HCT116 (cell line): ENCODE measurements at regions not wholly inside any gene's neighbourhood (a gene's known extent, or its start where the extent isn't known, plus 50 kb on each side); places are given as distances from the start of the nearest gene placed in this dataset.

Source experiments
- ATAC-seq: fragments of 200-7000 bp; cut with Tn5 transposase; 2 replicates; pipeline ENCODE4 v1.9.1; 2020; ENCODE audit warnings: mild to moderate bottlenecking, moderate library complexity
- BruUV-seq: library from RNA; stranded (reverse); fragments of 400-500 nt; replicated peaks from 2 replicates; lab custom pipeline; 2021; lab: Mats Ljungman, UMichigan
- CTCF ChIA-PET: fragments of 300-600 bp; sonication (Branson Sonifier 250); formaldehyde crosslinking; loops from one replicate; lab custom pipeline; 2021; ENCODE audit warnings: antibody characterized with exemption; lab: Charles Lee
- POLR2A ChIA-PET: fragments of 300-600, 350-600 bp; sonication (Branson Sonifier 250); formaldehyde crosslinking; loops from one replicate; lab custom pipeline; 2021; ENCODE audit warnings: antibody characterized with exemption; lab: Charles Lee
- RAD21 ChIA-PET, 2 experiments: fragments of 300-600 bp; sonication (Branson Sonifier 250); formaldehyde crosslinking; loops; one replicate each; lab custom pipeline; 2023; ENCODE audit warnings: low total read pairs in 2 of 2; ENCODE audit not compliant: uncharacterized antibody in 2 of 2, unreplicated experiment in 2 of 2, low non-redundant PET in 1 of 2; lab: Charles Lee
- DNase-seq: peaks from one replicate; pipeline ENCODE4 v3.0.0-alpha.2; 2010; ENCODE audit warnings: low read depth, low spot score
- H2AFZ ChIP-seq: fragments of 200-600 bp; shearing (Covaris generic), sonication (generic); 2 replicates; pipeline ENCODE4 v1.6.1; 2017; ENCODE audit warnings: low read depth, mixed run types, mixed read lengths, antibody characterized with exemption, low read length; ENCODE audit not compliant: poor library complexity, severe bottlenecking
- H3K27ac ChIP-seq: 2 replicates; pipeline ENCODE4 v1.5.1; 2012; ENCODE audit warnings: low read depth, low read length
- H3K27me3 ChIP-seq: fragments of 200-600 bp; sonication (generic); 2 replicates; pipeline ENCODE4 v1.6.1; 2016; ENCODE audit warnings: mixed run types, low read length, mixed read lengths; ENCODE audit not compliant: insufficient read depth
- H3K36me3 ChIP-seq, 2 experiments: fragments of 200-500 bp in 1 of 2; fragments of 200-600 bp in 1 of 2; sonication (Bioruptor generic) in 1 of 2; sonication (generic) in 1 of 2; 2 replicates each; pipeline versions ENCODE4 v1.5.1 to v1.6.1; 2014 to 2016; ENCODE audit warnings: low read length in 2 of 2, inconsistent platforms in 1 of 2, mixed read lengths in 1 of 2, mixed run types in 1 of 2; ENCODE audit not compliant: insufficient read depth in 2 of 2, control insufficient read depth in 1 of 2
- H3K4me1 ChIP-seq, 2 experiments: fragments of 200-600 bp in 1 of 2; sonication (generic) in 1 of 2; 2 replicates each; pipeline versions ENCODE4 v1.5.1 to v1.6.1; 2012 to 2017; ENCODE audit warnings: low read length in 2 of 2, inconsistent platforms in 1 of 2, mild to moderate bottlenecking in 1 of 2, mixed read lengths in 1 of 2, mixed run types in 1 of 2, moderate library complexity in 1 of 2; ENCODE audit not compliant: insufficient read depth in 2 of 2, control insufficient read depth in 1 of 2
- H3K4me2 ChIP-seq: fragments of 200-600 bp; sonication (generic); 2 replicates; pipeline ENCODE4 v1.6.1; 2017; ENCODE audit warnings: mixed run types, low read length, mixed read lengths
- H3K4me3 ChIP-seq, 2 experiments: fragments of 200-600 bp in 1 of 2; sonication (generic) in 1 of 2; replicated peaks in 1 of 2; 2 replicates each; pipeline ENCODE4 v1.5.1; 2011 to 2016; ENCODE audit warnings: low read length in 2 of 2, control low read depth in 1 of 2, low read depth in 1 of 2, mild to moderate bottlenecking in 1 of 2, mixed read lengths in 1 of 2, mixed run types in 1 of 2
- H3K79me2 ChIP-seq: fragments of 200-600 bp; sonication (generic); 2 replicates; pipeline ENCODE4 v1.6.1; 2017; ENCODE audit warnings: mild to moderate bottlenecking, mixed run types, low read length, moderate library complexity, mixed read lengths; ENCODE audit not compliant: insufficient read depth
- H3K9ac ChIP-seq: fragments of 200-600 bp; sonication (generic); 2 replicates; pipeline ENCODE4 v1.6.1; 2016; ENCODE audit warnings: low read length, mixed read lengths
- H3K9me2 ChIP-seq: fragments of 200-600 bp; sonication (generic), shearing (Covaris generic); 2 replicates; pipeline ENCODE4 v1.6.1; 2017; ENCODE audit warnings: mixed run types, mild to moderate bottlenecking, moderate library complexity; ENCODE audit not compliant: insufficient read depth
- H3K9me3 ChIP-seq, 2 experiments: fragments of 200-500 bp in 1 of 2; fragments of 200-600 bp in 1 of 2; sonication (Bioruptor generic) in 1 of 2; sonication (generic) in 1 of 2; 2 replicates each; pipeline ENCODE4 v1.6.1; 2014 to 2017; ENCODE audit warnings: low read length in 2 of 2, mixed read lengths in 2 of 2, inconsistent platforms in 1 of 2, low read depth in 1 of 2, mild to moderate bottlenecking in 1 of 2, mixed run types in 1 of 2, moderate library complexity in 1 of 2; ENCODE audit not compliant: control insufficient read depth in 1 of 2, insufficient read depth in 1 of 2
- H4K20me1 ChIP-seq: fragments of 200-600 bp; sonication (generic), shearing (Covaris generic); 2 replicates; pipeline ENCODE4 v1.6.1; 2017; ENCODE audit warnings: mixed run types, mild to moderate bottlenecking, moderate library complexity; ENCODE audit not compliant: insufficient read depth
- ATF3 ChIP-seq: IDR thresholded peaks from 2 replicates; pipeline ENCODE4 v1.6.1; 2012
- CBX3 ChIP-seq: IDR thresholded peaks from 2 replicates; pipeline ENCODE4 v1.6.1; 2012; ENCODE audit warnings: low read depth
- CEBPB ChIP-seq: IDR thresholded peaks from 2 replicates; pipeline ENCODE4 v1.6.1; 2012; ENCODE audit warnings: low read depth
- CTCF ChIP-seq, 3 experiments: fragments of 200-600 bp in 1 of 3; sonication (generic) in 1 of 3; IDR thresholded peaks in 2 of 3; conservative IDR thresholded peaks in 1 of 3; 2 replicates each; pipeline ENCODE4 v1.5.1; 2012 to 2017; ENCODE audit warnings: low read depth in 2 of 3, low read length in 2 of 3, antibody characterized with exemption in 1 of 3, borderline replicate concordance in 1 of 3, control low read depth in 1 of 3, mild to moderate bottlenecking in 1 of 3, mixed read lengths in 1 of 3, mixed run types in 1 of 3, moderate library complexity in 1 of 3; ENCODE audit not compliant: insufficient read depth in 1 of 3
- ELF1 ChIP-seq: IDR thresholded peaks from 2 replicates; pipeline ENCODE4 v1.6.1; 2012; ENCODE audit warnings: low read depth, borderline replicate concordance
- EZH2 ChIP-seq: fragments of 200-600 bp; sonication (generic); IDR thresholded peaks from 2 replicates; pipeline ENCODE4 v1.6.1; 2017; ENCODE audit warnings: antibody characterized with exemption, mixed run types
- FOSL1 ChIP-seq: IDR thresholded peaks from 2 replicates; pipeline ENCODE4 v1.6.1; 2012; ENCODE audit warnings: low read depth
- JUND ChIP-seq: IDR thresholded peaks from 2 replicates; pipeline ENCODE4 v1.6.1; 2012
- REST ChIP-seq: IDR thresholded peaks from 2 replicates; pipeline ENCODE4 v1.6.1; 2012; ENCODE audit warnings: low read depth
- SIN3A ChIP-seq: IDR thresholded peaks from 2 replicates; pipeline ENCODE4 v1.6.1; 2012; ENCODE audit warnings: low read depth
- SP1 ChIP-seq: IDR thresholded peaks from 2 replicates; pipeline ENCODE4 v1.6.1; 2012; ENCODE audit warnings: low read depth
- SRF ChIP-seq: IDR thresholded peaks from 2 replicates; pipeline ENCODE4 v1.6.1; 2012; ENCODE audit warnings: low read depth
- ZBTB33 ChIP-seq: IDR thresholded peaks from 2 replicates; pipeline ENCODE4 v1.6.1; 2011; ENCODE audit warnings: mild to moderate bottlenecking, low read length, moderate library complexity; ENCODE audit not compliant: insufficient replicate concordance; ENCODE audit errors: extremely low read depth
- ZFX ChIP-seq: fragments of 450-650 bp; IDR thresholded peaks from 2 replicates; pipeline ENCODE4 v1.6.1; 2017
- ZNF274 ChIP-seq: fragments of 200-500 bp; sonication (Bioruptor generic); IDR thresholded peaks from 2 replicates; pipeline ENCODE4 v1.6.1; 2014; ENCODE audit warnings: mild to moderate bottlenecking, low read depth, low read length, inconsistent platforms
- intact Hi-C: fragments of 100-400 bp; cut with micrococcal nuclease; formaldehyde crosslinking; loops from 2 replicates; pipeline ENCODE4 v1.10.0; 2022

GRCh38 chr4:36471903-36472302 lies 190.5 kb downstream of the DTHD1 start:
- no peak overlapping the region for H3K27ac ChIP-seq
- ChIA-PET RAD21 (no interaction called here), CTCF (no interaction called here), POLR2A (no interaction called here)
- H3K27me3 ChIP-seq, result no peaks in the 10 kb centered on the region
- ATAC-seq (no peak), DNase-seq (no peak)
- no peaks in the 10 kb centered on the region for H4K20me1 ChIP-seq
- no peaks in the 10 kb centered on the region for H3K79me2 ChIP-seq
- BruUV-seq, result no TSS peak
- H2AFZ ChIP-seq, result no peak overlapping the region
- TF ChIP-seq FOSL1 (no peak), SP1 (no peak), ELF1 (no peak), CBX3 (no peak), ATF3 (no peak), SIN3A (no peak), CTCF (IDR thresholded peaks at IDR 0.05 in 2 of 3, conservative IDR thresholded peaks at IDR 0.05 in 1 of 3; ENCODE audit: borderline replicate concordance in 1 of 3, insufficient read depth in 1 of 3, low read depth in 2 of 3, low read length in 2 of 3) (no peak), ZNF274 (no peak), SRF (no peak), ZFX (no peak), CEBPB (no peak), JUND (no peak), ZBTB33 (no peak), EZH2 (no peak), REST (no peak)
- H3K4me1 ChIP-seq, result no peaks in the 10 kb centered on the region
- H3K4me2 ChIP-seq, result no peak overlapping the region
- no peaks in the 10 kb centered on the region for H3K9me3 ChIP-seq
- no peak overlapping the region for H3K9ac ChIP-seq
- intact Hi-C loops, result no loop called here
- H3K36me3 ChIP-seq, result no peaks in the 10 kb centered on the region
- no peak overlapping the region for H3K4me3 ChIP-seq
- no peaks in the 10 kb centered on the region for H3K9me2 ChIP-seq
